HL-60 (cell line): ENCODE measurements at regions not wholly inside any gene's neighbourhood (a gene's known extent, or its start where the extent isn't known, plus 50 kb on each side); places are given as distances from the start of the nearest gene placed in this dataset.

ENCODE experiments used
- DNase-seq, 2 experiments: peaks; one replicate each; pipeline ENCODE4 v3.0.0-alpha.2; 2010 to 2020; ENCODE audit warnings: low read depth in 1 of 2, low spot score in 1 of 2
- H3K27ac ChIP-seq: fragments of 250-450 bp; sonication (Bioruptor Pico); replicated peaks from 2 replicates; pipeline ENCODE4 v1.5.1; 2020; ENCODE audit warnings: mild to moderate bottlenecking, moderate library complexity
- H3K27me3 ChIP-seq: fragments of 250-450 bp; sonication (Bioruptor Pico); 2 replicates; pipeline ENCODE4 v1.5.1; 2021; ENCODE audit warnings: mild to moderate bottlenecking, moderate library complexity; ENCODE audit not compliant: insufficient read depth, poor library complexity, severe bottlenecking
- H3K4me3 ChIP-seq: replicated peaks from 2 replicates; pipeline ENCODE4 v1.5.1; 2011; ENCODE audit warnings: mild to moderate bottlenecking, control low read depth, low read length; ENCODE audit not compliant: insufficient read depth
- CTCF ChIP-seq: IDR thresholded peaks from one replicate; pipeline ENCODE4 v1.5.1; 2011; ENCODE audit warnings: low read length, control low read depth, inconsistent platforms; ENCODE audit not compliant: insufficient read depth
- GABPA ChIP-seq: IDR thresholded peaks from 2 replicates; pipeline ENCODE4 v1.6.1; 2012; ENCODE audit warnings: low read depth
- POLR2AphosphoS5 ChIP-seq: IDR thresholded peaks from 2 replicates; pipeline ENCODE4 v1.6.1; 2012; ENCODE audit warnings: low read depth
- SPI1 ChIP-seq: IDR thresholded peaks from 2 replicates; pipeline ENCODE4 v1.6.1; 2012; ENCODE audit warnings: low read depth, mild to moderate bottlenecking, borderline replicate concordance
- TF ChIP-seq, protein P1 (sequence below): IDR thresholded peaks from 2 replicates; pipeline ENCODE4 v1.6.1; 2012; ENCODE audit warnings: low read depth; ENCODE audit not compliant: insufficient replicate concordance

- TF ChIP-seq GABPA (no peak), CTCF (no peak)
- TF ChIP-seq, protein P1, sequence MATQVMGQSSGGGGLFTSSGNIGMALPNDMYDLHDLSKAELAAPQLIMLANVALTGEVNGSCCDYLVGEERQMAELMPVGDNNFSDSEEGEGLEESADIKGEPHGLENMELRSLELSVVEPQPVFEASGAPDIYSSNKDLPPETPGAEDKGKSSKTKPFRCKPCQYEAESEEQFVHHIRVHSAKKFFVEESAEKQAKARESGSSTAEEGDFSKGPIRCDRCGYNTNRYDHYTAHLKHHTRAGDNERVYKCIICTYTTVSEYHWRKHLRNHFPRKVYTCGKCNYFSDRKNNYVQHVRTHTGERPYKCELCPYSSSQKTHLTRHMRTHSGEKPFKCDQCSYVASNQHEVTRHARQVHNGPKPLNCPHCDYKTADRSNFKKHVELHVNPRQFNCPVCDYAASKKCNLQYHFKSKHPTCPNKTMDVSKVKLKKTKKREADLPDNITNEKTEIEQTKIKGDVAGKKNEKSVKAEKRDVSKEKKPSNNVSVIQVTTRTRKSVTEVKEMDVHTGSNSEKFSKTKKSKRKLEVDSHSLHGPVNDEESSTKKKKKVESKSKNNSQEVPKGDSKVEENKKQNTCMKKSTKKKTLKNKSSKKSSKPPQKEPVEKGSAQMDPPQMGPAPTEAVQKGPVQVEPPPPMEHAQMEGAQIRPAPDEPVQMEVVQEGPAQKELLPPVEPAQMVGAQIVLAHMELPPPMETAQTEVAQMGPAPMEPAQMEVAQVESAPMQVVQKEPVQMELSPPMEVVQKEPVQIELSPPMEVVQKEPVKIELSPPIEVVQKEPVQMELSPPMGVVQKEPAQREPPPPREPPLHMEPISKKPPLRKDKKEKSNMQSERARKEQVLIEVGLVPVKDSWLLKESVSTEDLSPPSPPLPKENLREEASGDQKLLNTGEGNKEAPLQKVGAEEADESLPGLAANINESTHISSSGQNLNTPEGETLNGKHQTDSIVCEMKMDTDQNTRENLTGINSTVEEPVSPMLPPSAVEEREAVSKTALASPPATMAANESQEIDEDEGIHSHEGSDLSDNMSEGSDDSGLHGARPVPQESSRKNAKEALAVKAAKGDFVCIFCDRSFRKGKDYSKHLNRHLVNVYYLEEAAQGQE: no peak
- peaks cover 5% of the 10 kb centered on the region for H3K27me3 ChIP-seq
- H3K4me3 ChIP-seq: no peak overlapping the region
- no peak for DNase-seq
- H3K27ac ChIP-seq: no peak overlapping the region
These were observed 562.6 kb upstream of the CADM1 start for GRCh38 chr11:116066777-116067176.

DNA sequence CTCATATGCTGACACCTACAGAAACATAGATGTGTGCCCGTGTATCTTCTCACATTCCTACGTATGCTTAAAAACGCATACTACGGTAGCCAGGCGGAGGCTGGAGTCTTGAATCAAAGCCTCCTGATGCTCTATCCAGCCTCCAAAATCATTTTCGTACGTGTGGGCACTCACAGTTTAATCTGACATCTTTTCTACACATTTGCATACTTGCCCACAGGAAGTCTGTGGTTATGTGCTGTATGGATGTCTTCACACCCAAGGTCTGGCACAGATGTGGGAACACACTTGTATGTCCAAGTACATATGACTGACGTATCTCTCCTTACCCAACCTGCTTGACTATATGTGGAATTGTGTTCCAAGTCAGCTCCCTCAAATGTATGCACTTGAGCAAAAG is 561.8 kb upstream of the CADM1 start:
- TF ChIP-seq POLR2AphosphoS5 (no peak), SPI1 (no peak), GABPA (no peak), CTCF (no peak)
- TF ChIP-seq, protein P1: no peak
- no peak for DNase-seq
- peaks cover 5% of the 10 kb centered on the region for H3K27me3 ChIP-seq
- no peak overlapping the region for H3K4me3 ChIP-seq
- no peak overlapping the region for H3K27ac ChIP-seq

- H3K27ac ChIP-seq: no peak overlapping the region
- no peak overlapping the region for H3K4me3 ChIP-seq
- TF ChIP-seq SPI1 (no peak), CTCF (no peak), POLR2AphosphoS5 (no peak), GABPA (no peak)
- TF ChIP-seq, protein P1: no peak
- DNase-seq: no peak
- H3K27me3 ChIP-seq: peaks cover 5% of the 10 kb centered on the region
These were observed 561.1 kb upstream of the CADM1 start for GRCh38 chr11:116065191-116065895.
